ENCODE measurements at regions not wholly inside any gene's neighbourhood (a gene's known extent, or its start where the extent isn't known, plus 50 kb on each side); places are given as distances from the start of the nearest gene placed in this dataset.

DNA sequence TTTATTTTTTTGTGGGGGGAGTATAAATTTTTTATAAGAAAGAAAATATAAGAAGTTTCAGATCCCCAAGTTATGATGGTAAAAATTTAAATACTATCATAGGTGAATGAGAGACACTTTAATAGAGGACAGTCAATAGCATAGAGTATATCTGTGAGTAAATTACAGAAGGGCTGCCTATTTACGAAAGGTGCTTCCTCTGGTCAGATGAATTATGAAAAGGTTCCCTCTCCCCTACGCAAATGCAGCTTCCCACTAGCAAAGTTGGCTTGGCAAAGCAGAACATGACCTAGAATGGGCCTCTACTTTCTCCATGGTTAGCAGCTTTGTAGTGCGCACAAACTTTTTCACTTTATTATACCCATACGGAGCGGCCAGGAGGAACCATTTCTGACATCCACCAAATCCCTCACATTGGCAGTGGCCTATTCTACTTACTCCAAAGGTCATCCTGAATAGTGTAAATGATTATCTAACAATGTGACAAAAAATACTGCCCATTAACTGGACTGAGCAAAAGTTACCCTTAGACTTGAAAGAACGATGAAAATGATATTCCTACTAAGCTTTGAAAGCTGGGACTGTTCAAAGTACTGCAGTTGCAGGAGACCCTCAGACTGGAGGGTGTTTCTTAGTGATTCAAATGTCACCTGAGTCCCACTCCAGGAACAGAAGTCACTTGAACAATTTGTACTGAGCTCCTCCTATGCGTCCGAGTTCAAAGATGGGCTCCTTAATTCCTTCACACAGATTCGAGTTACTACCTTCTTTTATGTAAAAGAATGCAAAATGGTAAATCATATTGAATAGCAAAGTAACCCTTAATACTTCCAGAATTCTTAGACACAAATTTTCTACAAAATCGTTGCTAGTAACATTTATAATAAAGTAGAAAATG lies 148.5 kb downstream of the NOL4 start:
- DNase-seq: no peak

DNA sequence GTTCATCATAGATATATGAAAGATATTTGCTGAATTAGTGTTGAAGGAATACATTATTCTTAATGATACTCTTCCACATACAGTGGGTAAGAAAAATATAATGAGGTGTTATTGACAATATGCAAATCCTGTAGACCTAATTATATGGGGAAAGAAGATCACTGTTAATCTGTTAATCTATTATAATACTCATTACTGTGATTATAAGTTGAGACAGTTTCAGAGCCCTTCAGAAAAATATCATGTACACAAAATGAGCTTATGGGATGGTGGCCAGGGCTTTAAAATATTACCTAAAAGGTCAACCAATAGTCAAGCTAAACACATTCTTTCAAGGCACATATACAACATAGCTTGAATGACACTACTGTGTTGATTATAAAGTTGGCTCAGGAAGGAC lies 163.5 kb downstream of the NOL4 start:
- DNase-seq: no peak

DNA sequence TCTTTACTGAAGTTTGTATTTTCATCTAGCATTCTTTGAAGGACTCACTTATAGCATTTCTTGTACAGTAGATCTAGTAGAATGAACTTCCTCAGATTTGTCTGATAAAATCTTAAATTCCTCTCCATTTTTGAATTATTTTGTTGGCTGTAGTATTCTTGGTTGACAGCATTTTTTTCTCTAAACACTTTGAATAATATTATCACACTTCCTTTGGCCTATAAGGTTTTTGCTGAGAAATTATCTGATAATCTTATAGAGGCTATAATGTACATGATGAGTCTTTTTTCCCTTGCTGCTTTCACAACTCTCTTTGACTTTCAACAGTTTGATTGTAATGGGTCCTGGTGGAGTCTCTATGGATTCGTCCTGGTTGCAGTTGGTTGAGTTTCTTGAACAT lies 169.5 kb downstream of the NOL4 start:
- no peak for DNase-seq

DNA sequence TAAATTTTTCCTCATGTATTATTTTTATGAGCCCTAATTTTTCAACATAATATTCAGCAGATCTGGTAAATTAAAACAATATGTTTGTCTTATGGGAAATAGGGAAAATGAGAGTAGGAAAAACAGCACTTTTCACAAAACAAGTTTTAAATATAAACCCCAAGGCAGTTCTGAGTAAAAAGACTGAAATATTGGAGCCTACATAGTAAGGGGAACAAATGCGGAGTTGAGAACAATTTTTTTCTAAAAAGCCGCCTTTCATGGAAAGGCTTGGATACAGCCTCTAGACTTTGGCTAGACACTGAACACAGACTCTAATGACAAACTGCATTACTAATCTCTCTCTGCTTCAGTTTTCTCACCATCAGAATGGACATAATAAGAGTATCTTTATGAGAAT lies 174.1 kb downstream of the NOL4 start:
- DNase-seq: no peak

DNA sequence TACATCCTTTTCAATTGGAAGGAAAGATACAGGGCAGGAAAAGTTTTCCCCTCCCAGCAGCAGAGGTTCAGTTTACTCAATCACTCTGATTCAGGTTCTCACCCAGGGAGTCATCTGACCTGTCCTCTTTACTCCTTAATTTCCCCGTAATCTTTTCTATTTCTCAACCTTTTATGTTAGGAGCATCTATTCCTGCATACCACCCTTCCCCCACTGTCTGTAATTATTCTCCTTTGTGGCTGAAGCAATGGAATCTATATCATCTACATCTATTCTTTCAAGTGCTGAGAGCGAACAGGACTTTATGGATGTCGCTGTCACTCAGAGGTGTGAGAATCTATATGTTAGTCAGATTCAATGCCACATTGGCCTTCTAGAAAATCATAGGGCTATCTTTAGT lies 175.2 kb downstream of the NOL4 start:
- no peak for DNase-seq

DNA sequence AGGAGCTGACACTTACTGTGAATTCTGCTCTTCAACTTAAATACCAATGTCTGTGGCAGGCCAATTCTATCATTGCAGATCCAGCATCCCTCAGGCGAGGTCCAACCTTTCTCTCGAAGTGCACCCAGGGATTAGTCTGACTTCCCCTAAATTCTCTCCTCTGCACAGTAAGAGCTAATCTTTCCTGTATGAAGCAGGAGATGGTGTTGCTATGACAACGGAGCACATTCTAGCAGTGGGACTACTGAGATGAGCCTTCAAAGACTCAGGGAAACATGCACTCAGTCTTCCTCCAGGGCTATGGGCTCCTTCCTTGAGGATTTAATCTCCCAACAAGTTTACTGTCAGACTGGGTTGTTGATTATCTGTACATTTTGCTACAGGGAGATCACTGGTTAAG lies 176.3 kb downstream of the NOL4 start:
- no peak for DNase-seq

DNA sequence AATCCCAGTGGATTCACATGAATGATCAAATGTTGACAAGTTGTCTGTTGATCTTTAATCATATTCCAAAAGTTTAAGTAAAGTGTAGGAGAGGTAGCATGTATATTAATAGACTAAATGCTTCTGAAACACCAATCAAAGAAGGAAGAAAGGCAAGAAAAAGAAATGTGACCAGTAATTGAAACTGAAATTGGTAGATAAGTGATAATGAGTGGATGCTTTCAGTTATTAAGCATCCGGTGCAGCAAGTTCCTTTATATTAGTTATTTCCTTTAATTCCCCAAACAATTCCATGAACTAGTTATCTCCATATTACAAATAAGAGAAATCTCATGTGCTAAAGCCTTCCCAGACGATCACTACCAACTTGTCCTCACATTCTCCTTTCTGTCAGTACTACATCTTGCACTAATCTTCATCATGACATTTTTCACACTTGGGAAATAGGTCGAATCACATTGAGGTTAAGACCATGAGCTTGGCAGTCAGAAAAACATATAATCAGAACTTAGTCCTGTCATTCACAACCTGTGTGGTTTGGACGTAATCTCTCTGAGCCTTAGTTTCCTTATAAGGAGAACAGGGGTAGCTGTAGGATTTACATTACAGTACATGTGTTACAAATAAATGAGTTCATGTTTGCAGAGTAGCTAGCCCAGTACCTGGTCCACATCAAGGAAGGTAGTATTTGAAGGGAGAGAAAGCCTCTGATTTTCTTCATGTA lies 182.1 kb downstream of the NOL4 start:
- no peak for DNase-seq

DNA sequence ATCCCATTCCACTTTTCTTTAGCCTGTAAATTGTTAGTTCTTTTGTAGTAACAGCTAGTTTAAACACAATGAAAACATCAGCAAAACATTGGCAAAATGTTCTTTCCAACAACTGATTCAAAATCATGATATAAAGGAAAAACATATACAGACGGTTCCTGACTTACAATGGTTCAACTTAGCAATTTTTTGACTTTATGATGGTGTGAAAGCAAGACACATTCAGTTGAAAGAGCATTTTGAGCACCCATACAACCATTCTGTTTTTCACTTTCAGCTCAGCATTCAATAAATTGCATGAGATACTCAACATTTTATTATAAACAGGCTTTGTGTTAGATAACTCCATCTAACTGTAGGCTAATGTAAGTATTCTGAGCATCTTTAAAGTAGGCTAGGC lies 185.1 kb downstream of the NOL4 start:
- DNase-seq: no peak

DNA sequence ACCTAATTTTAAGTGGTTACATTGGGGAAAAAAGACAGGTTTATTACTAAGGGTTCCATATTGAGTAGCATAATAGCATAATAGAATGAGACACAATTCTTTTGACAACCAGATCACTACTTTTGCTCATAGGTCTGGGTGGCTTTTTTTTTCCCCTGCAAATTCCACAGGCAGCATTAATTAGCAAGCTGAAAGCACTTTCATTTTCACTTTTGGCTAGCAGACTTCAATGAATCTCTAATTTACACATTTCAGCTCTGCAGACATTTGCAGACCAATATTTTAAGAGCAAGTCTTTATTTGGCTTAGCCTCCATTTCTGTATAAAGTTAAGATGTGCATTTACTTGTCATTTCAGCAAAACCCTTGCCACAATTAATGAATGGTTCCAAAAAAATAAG lies 185.5 kb downstream of the NOL4 start:
- DNase-seq: peak; percentile 11

DNA sequence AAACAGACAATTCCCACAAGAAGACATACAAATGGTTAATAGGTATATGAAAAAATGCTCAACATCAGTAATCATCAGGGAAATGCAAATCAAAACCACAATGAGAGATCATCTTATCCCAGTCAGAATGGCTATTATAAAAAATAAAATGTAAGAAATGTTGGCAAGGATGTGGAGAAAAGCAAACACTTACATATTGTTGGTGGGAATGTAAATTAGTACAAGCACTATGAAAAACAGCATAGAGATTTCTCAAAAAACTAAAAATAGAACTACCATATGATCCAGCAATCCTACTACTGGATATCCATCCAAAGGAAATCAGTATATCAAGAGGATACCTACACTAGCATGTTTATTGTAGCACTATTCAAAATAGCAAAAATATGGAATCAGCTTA lies 186.6 kb downstream of the NOL4 start:
- DNase-seq: no peak

DNA sequence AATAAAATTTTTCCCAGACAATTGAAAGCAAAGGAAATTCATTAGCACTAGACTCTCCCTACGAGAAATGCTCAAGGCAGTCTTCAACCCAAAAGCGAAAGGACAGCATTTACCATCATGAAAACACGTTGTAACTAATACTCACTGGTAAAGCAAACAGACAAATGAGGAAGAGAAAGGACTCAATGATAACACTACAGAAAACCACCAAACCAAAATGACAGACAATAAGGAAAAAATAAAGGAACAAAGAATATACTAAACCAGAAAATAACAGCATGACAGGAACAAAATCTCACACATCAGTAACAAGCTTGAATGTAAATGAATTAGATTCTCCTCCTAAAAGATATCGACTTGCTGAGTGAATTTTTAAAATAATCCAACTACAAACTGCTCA lies 190.7 kb downstream of the NOL4 start:
- no peak for DNase-seq

DNA sequence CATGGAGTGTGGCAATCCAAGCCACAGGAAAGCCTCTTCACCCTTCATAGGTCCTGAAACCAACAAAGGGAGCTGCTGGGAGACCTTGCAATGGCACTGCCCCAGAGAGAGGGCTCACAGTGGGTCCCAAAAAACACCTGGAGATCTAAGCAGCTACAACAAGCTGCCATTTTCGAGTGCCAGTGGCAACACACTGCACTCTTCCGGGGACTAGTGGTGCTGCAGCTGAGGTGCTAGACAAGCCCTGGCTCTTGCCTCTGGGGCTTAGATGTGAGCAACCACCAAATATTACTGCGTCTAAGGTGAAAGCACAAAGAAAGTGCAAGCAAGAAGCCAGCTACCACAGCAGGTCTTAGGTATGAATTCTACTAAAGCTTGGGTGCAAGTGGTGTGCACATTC lies 192.9 kb downstream of the NOL4 start:
- no peak for DNase-seq

DNA sequence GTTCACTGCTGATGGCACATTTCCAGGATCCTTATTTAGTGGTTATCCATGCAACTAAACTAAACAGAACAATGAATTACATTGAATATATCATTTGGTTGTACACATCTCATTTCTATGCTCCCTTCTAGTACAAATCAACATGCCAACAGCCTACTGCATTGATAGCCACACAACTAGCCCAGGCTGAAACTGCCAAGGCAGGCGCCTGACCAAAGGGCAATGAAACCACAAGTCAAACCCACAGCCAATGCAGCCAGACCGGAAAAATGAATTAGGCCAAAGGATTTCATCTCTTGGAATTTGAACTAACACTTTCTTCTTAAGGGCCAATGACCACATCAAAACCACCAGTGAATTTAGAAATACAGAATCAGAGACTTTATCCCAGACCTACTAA lies 196.4 kb downstream of the NOL4 start:
- DNase-seq: no peak

DNA sequence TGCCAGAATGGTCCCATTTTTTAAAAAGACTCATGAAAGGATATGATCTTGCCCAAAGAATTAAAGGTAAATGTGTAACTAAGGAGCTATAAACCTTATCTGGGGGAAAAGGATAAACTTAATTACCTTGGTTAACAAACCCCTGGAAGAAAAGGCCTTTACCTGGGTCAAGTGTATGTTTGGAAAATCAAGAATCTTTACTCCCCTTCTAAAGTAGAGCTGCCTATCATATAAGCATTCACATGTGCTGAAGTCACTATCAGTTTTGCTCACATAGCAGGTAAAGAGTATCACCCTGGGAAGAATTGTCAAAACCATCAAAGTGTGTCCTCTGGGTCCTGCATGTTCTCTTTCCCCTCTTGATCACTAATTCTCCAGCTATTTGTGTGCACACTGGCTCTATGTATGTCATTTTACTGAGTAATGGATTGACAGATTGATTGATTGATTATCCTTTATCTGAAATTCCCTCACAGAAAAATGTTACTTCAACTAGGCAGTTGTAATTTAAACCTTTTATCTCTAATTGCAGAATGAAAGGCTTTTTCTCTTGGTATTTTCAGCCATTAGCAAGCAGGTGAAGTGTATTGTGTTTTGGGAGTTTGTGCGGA lies 199.4 kb downstream of the NOL4 start:
- no peak for DNase-seq

DNA sequence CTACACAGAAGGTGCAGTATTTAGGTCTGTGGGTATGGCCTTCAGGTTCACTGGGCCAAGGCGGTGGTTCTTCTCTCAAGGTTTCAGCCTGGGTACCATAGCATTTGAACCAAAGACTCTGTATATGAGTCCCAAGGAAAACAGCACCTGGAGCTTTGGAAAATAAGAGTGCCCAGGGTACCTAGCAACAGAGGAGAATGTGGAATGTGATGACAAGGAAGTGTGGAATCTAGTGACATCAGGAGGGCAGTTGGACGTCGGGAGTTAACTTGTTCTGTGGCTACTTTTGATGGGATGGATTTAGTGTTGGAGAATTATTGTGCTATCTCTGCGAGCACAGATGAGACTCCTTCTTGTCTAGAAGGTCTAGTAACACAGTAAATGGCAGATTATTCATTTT lies 201.2 kb downstream of the NOL4 start:
- DNase-seq: no peak

DNA sequence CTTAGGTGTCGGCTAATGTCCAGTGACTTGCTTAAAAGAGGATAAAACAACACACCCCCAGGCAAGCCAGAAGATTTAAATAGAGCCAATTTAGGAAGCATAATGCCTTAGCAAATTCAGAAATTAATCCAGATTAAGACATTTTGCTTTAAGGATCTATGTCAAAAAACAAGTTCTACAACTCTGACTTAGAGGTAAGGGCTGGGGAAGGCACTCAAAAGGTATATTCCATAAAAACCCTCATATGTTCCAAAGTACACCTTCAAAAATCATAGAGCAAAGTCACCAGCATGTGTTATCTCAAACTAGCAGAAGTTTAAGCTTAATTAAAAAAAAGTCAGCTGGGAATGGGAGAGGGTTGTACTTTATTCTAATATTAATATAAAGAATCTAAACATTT lies 206.4 kb downstream of the NOL4 start:
- DNase-seq: no peak

DNA sequence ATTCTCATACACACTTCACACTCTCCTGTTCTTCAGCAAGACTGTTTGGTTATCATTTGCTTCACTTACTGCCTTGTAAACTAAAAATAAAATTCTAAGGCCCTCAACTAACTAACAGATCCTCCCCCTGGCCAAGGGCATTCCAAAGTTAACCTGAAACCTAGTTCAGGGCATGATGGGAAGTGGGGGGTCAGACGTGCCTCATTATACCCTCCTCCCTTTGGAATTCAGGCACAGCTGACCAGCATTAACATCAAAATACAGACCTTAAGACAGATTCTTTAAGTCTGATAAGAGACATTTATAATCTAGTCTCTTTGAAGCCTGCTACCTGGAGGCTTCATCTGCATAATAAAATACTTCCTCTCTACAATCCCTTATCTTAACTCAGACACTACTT lies 221.0 kb downstream of the NOL4 start:
- no peak for DNase-seq

DNA sequence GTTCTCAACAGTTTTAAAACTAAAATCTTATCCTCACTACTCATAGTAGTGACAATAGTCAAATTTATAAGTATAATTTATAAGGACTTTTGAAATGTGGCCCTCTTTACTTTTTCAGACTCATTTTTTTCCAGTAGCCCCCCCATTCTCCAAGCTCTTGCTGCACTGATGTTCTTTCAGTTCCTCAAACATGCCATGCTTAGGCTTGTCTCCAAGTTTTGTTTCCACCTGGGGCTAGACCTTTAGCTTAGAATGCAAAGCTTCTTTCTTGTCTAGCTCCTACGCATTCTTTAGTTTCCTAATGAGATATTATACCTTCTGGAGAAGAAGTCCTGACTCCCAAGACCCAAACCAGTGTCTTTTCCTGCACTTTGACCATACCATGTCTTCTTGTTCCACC lies 222.6 kb downstream of the NOL4 start:
- DNase-seq: no peak

DNA sequence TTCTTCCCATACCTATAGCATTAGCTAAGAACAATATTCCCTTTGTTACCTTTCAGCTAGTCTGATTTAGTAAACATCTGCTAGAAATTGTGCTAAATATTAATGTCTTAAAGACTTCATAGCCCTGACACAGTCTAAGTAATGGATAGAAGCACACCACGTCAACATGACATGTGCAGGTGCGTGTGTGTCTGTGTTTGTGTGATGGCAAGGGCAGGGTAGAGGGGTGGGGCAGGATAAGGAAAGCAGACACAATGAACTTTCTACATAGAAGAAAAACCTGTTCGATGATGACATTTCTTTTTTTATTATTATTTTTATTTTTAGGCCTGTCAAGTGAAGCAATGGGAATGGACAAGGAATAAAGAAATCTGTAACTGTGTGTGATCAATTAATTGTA lies 223.3 kb downstream of the NOL4 start:
- DNase-seq: no peak

DNA sequence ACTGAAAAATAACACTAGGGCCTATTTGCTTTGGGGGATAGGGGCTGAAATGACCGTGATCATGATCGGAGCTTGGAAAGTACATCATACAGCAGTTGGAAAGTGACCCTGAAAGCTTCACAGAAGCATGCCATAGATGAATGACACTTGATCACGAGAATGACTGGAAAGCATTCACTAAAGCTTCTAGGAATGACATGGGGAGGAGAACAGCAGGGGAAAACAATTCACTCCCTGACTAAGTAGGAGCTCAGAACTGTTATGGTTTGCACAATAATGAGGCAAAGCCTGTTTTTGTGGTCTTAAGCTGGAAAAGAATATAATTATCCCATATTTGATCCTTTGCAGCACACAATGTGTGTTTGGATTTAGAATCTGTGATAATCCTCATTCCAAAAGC lies 237.5 kb downstream of the NOL4 start:
- DNase-seq: no peak

DNA sequence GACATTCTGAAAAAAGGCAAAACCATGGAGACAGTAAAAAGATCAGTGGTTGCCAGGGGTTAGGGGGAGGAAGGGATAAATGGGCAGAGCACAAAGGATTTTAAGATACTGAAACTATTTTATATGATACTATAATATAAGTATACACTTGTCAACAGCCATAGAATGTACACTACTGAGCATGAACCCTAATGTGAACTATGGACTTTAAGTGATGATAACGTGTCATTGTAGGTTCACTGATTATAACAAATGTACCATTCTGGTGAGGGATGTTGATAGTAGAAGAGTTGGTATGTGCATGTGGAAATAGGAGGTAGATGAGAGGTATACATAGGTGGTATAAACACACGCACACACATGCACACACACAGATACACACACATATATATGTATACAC lies 241.6 kb downstream of the NOL4 start:
- DNase-seq: no peak

DNA sequence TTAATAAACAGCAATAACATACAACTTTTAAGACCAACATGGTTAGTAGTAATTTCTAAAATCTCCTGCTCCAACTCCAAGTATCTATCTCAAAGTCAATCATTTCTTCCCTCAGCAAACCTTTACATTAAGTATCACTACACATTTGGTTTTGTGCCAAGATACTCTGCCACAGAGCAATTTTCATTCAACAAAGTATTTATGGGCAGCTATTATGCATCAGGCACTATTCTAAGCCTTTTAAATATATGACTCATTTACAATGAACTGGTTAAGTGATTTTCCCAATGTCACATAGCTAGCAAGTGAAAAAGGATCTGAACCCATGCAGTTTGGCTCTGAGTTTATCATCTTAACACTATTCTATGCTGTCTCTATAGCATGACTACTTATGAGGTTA lies 264.3 kb downstream of the NOL4 start:
- no peak for DNase-seq

DNA sequence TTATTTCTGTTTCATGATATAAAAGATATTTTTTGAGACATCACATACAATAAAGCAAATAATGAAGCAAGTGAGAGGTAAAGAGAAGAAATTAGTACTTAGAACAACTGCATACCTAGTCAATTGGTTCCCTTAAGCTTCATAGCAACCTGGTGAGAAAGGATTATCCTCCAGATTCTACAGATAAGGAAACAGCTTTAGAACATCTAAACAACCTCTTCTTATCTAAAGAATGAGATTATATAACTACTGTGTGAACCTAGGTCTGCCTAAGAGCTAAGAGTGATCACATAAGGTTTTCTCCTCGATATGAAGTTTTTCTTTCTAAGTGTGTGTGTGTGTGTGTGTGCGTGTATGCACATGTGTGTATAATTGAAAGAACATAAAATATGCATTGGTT lies 265.1 kb downstream of the NOL4 start:
- DNase-seq: no peak

DNA sequence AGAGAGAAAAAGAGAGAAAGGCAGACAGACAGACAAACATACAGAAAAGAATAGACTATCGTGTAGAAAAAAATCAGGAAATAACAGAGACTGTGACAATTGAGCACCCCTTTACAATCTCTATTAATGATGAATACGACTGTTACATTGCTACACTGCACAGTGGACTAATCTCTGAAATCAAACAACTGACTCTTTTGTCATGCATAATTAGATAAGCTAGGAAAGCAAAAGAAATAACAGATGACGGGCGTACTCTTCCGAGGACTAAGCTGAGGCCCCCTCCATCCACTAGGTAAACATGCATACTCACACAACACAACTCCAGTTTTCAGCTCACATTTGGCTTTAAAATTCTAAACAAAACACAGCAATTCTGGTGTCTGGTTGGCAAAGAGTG lies 267.0 kb downstream of the NOL4 start:
- no peak for DNase-seq

Measured in midbrain (tissue), 1 donor.